Upper lobe of right lung (tissue), 1 donor: ENCODE measurements at regions not wholly inside any gene's neighbourhood (a gene's known extent, or its start where the extent isn't known, plus 50 kb on each side); places are given as distances from the start of the nearest gene placed in this dataset.

Experiments
- ATAC-seq: fragments of 200-7000 bp; cut with Tn5 transposase; one replicate; pipeline ENCODE4 v1.9.1; 2020; ENCODE audit warnings: mild to moderate bottlenecking, moderate library complexity
- DNase-seq: peaks from one replicate; pipeline ENCODE4 v3.0.0-alpha.2; 2020
- H3K27ac ChIP-seq: fragments of 200-600 bp; one replicate; pipeline ENCODE4 v1.8.0; 2022
- H3K27me3 ChIP-seq: fragments of 200-600 bp; one replicate; pipeline ENCODE4 v1.8.0; 2022; ENCODE audit warnings: mild to moderate bottlenecking
- H3K36me3 ChIP-seq: fragments of 200-600 bp; one replicate; pipeline ENCODE4 v1.8.0; 2022
- H3K4me1 ChIP-seq: fragments of 200-600 bp; one replicate; pipeline ENCODE4 v1.8.0; 2022
- H3K4me3 ChIP-seq: fragments of 200-600 bp; one replicate; pipeline ENCODE4 v1.8.0; 2022; ENCODE audit warnings: mild to moderate bottlenecking
- H3K9me3 ChIP-seq: fragments of 200-600 bp; one replicate; pipeline ENCODE4 v1.8.0; 2022
- CTCF ChIP-seq: fragments of 200-600 bp; IDR thresholded peaks from one replicate; pipeline ENCODE4 v1.8.0; 2022; ENCODE audit warnings: antibody characterized with exemption
- intact Hi-C: fragments of 100-400 bp; cut with DNase I; formaldehyde crosslinking; loops from one replicate; pipeline ENCODE4 v1.11.0; 2022
- donor health status: DM: no; HTN: yes; CAD: no; lungs with severe emphysema.

DNA sequence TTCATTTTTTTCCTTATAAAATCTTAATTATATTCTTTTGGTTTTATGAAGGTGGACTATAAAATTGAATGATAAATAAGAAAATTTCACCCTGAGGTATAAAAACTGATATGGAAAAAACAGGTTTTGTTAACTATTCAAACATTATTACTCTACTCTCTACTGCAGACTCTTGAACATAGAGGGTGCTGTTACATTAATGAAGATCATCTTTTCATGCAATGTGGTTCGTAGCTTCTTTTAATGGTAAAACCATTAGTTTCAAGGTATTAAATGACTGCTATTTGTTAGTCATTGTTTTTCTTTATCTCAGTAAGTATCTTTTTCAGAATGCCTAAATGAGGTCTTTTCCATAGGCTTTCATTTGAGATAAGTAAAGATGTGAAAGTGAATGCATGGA lies 510.4 kb downstream of the SLC16A7 start:
- Histone ChIP-seq H3K4me1 (no peaks in the 10 kb centered on the region), H3K27me3 (no peaks in the 10 kb centered on the region), H3K36me3 (no peaks in the 10 kb centered on the region), H3K27ac (no peak overlapping the region), H3K9me3 (no peaks in the 10 kb centered on the region), H3K4me3 (no peak overlapping the region)
- intact Hi-C loops, result no loop called here
- TF ChIP-seq CTCF, result no peak
- ATAC-seq (no peak), DNase-seq (no peak)

GRCh38 chr12:60107992-60108391 lies 512.2 kb downstream of the SLC16A7 start:
- ATAC-seq, result no peak
- intact Hi-C loops, result no loop called here
- Histone ChIP-seq H3K27ac (no peak overlapping the region), H3K36me3 (no peaks in the 10 kb centered on the region), H3K9me3 (no peaks in the 10 kb centered on the region), H3K4me1 (no peaks in the 10 kb centered on the region), H3K27me3 (no peaks in the 10 kb centered on the region), H3K4me3 (no peak overlapping the region)
- no peak for TF ChIP-seq CTCF
- no peak for DNase-seq

- ATAC-seq (no peak), DNase-seq (no peak)
- TF ChIP-seq CTCF, result no peak
Observed at GRCh38 chr12:60112063-60112462, 516.2 kb downstream of the SLC16A7 start.

DNA sequence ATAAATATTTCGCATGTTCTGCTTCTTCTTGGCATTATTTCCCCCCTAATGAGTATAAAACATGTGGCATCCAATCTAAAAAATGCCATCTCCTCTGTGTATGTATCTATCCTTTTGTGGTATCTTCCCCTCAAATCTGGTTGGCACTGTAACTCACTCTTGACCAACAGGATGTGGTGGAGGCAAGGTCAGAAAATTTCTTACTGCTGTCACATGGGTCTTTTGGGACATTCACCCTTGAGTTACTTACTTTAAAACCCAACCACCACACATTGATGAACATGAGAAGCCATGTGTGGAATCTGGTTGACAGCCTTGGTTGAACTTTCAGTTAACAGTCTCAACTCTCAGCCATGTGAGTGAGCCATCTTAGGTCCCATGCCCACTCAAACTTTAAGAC lies 516.9 kb downstream of the SLC16A7 start:
- H3K4me1 ChIP-seq, result no peaks in the 10 kb centered on the region
- H3K27ac ChIP-seq, result no peak overlapping the region
- no peak for TF ChIP-seq CTCF
- intact Hi-C loops, result no loop called here
- no peaks in the 10 kb centered on the region for H3K36me3 ChIP-seq
- no peaks in the 10 kb centered on the region for H3K9me3 ChIP-seq
- H3K4me3 ChIP-seq, result no peak overlapping the region
- DNase-seq (no peak), ATAC-seq (no peak)
- no peaks in the 10 kb centered on the region for H3K27me3 ChIP-seq

More at GRCh38 chr12:60112063-60112462, 516.2 kb downstream of the SLC16A7 start:
- H3K27me3 ChIP-seq, result no peaks in the 10 kb centered on the region
- intact Hi-C loops, result no loop called here
- no peak overlapping the region for H3K27ac ChIP-seq
- H3K4me3 ChIP-seq, result no peak overlapping the region
- H3K9me3 ChIP-seq, result no peaks in the 10 kb centered on the region
- H3K36me3 ChIP-seq, result no peaks in the 10 kb centered on the region
- no peaks in the 10 kb centered on the region for H3K4me1 ChIP-seq

- H3K4me3 ChIP-seq, result no peak overlapping the region
- no peak for ATAC-seq
- no peaks in the 10 kb centered on the region for H3K9me3 ChIP-seq
- no peak for DNase-seq
- no peak overlapping the region for H3K27ac ChIP-seq
- no peak for TF ChIP-seq CTCF
- H3K4me1 ChIP-seq, result no peaks in the 10 kb centered on the region
- no peaks in the 10 kb centered on the region for H3K36me3 ChIP-seq
- H3K27me3 ChIP-seq, result no peaks in the 10 kb centered on the region
- intact Hi-C loops, result no loop called here
Observed at GRCh38 chr12:60114169-60114568, 518.3 kb downstream of the SLC16A7 start.

- intact Hi-C loops, result no loop called here
- ATAC-seq, result no peak
- Histone ChIP-seq H3K4me3 (no peak overlapping the region), H3K9me3 (no peaks in the 10 kb centered on the region), H3K27me3 (no peaks in the 10 kb centered on the region), H3K4me1 (no peaks in the 10 kb centered on the region), H3K27ac (no peak overlapping the region), H3K36me3 (no peaks in the 10 kb centered on the region)
- DNase-seq, result no peak
- no peak for TF ChIP-seq CTCF
Observed at GRCh38 chr12:60119327-60119726, 523.5 kb downstream of the SLC16A7 start.
